RWPE1 (cell line): ENCODE measurements at regions not wholly inside any gene's neighbourhood (a gene's known extent, or its start where the extent isn't known, plus 50 kb on each side); places are given as distances from the start of the nearest gene placed in this dataset.

ENCODE experiments used
- CTCF ChIA-PET: fragments of 350-600 bp; sonication (Branson Sonifier 250); formaldehyde crosslinking; extraction: SDS; loops from one replicate; lab custom pipeline; 2021; lab: Yijun Ruan, JAX
- POLR2A ChIA-PET: fragments of 400-600 bp; formaldehyde crosslinking; extraction: SDS; loops from one replicate; lab custom pipeline; 2020; ENCODE audit warnings: antibody characterized with exemption; ENCODE audit not compliant: low non-redundant PET; lab: Yijun Ruan, JAX
- DNase-seq: peaks from one replicate; pipeline ENCODE4 v3.0.0; 2012; ENCODE audit warnings: low spot score
- H3K27ac ChIP-seq: fragments of 450-650 bp; 2 replicates; pipeline ENCODE4 v1.5.1; 2017
- CTCF ChIP-seq: fragments of 450-650 bp; conservative IDR thresholded peaks from 2 replicates; pipeline ENCODE4 v1.5.1; 2017; ENCODE audit warnings: low read depth, mild to moderate bottlenecking

GRCh38 chr2:8217468-8218030 lies 464.3 kb upstream of the ID2 start:
- CTCF ChIA-PET, result no interaction called here
- no peak for DNase-seq
- POLR2A ChIA-PET, result no interaction called here
- no peak for TF ChIP-seq CTCF
- H3K27ac ChIP-seq, result no peak overlapping the region

DNA sequence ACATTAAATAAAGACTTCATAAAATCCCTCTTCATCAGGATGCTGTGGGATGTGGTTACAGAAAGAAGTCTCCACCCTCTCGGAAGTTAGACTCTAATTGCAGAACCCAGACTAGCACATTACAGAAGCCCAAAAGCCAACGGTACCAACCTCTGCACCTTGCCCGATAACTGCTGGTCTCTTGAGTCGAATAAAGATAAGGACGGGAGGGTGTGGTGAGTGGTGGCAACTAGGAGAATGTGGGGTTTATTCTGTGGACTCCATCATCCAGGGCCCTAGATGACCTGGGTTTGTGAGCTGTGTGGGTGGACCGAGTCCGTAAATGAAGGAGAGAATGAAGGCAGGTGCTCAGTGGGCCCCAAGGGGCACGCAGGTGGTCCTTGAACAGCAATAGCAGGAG lies 462.8 kb upstream of the ID2 start:
- DNase-seq, result no peak
- CTCF ChIA-PET, result no interaction called here
- TF ChIP-seq CTCF, result no peak
- POLR2A ChIA-PET, result no interaction called here
- no peak overlapping the region for H3K27ac ChIP-seq

DNA sequence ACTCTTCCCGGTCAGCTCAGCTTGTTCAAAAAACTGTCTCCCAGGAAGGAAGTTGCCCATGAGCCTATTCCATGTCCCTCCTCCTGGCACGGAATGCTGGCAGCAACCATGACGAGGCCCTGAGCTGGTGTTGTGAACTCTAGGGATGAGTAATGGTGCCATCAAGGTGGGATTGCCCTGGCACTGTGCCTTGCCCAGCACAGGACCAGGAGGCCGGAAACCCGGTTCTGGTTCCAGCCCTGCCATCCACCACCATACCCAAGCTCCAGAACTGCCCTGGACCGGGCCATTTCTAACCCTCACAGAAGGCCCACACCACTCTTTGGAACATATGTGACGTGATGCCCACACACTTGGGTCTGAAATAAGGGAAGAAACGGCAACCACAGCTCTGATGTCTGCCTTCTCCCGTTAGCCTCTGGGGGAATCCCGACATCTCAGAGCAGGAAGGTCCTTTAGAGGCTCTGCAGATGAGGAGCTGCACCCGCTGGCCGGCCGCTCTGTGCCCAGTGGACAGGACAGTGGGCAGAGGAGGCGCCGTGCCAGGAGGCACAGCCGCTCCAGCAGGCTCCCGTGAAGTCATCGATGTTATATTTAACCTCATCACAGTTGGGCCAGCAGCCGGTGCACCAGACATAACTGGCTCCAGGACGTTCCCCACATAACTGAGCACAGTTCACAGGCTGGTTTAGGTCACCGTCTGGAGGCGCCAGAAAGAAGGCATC lies 462.1 kb upstream of the ID2 start:
- no peak for TF ChIP-seq CTCF
- ChIA-PET CTCF (interaction anchor here (0.5 kb wide), 1 partner anchor 1341 kb away, joined by 3 read pairs; no protein-coding TSS in a partner anchor), POLR2A (no interaction called here)
- DNase-seq, result no peak
- no peak overlapping the region for H3K27ac ChIP-seq

- no peak overlapping the region for H3K27ac ChIP-seq
- no peak for DNase-seq
- ChIA-PET POLR2A (no interaction called here), CTCF (no interaction called here)
- no peak for TF ChIP-seq CTCF
These were observed 458.7 kb upstream of the ID2 start for GRCh38 chr2:8222979-8223694.

- POLR2A ChIA-PET, result no interaction called here
- no peak for TF ChIP-seq CTCF
- H3K27ac ChIP-seq, result no peak overlapping the region
- CTCF ChIA-PET, result no interaction called here
- DNase-seq, result no peak
These were observed 458.0 kb upstream of the ID2 start for GRCh38 chr2:8223695-8224346.
